ENCODE measurements at regions not wholly inside any gene's neighbourhood (a gene's known extent, or its start where the extent isn't known, plus 50 kb on each side); places are given as distances from the start of the nearest gene placed in this dataset.

- ATAC-seq (replicated peaks) (no peak), DNase-seq (no peak)
- Mint-ChIP-seq H3K4me1 (ENCODE audit: low read depth in 2 of 2) (no peaks in the 10 kb centered on the region), H3K27ac (no peak overlapping the region), H3K4me3 (no peak overlapping the region), H3K9me3 (no peaks in the 10 kb centered on the region), H3K36me3 (ENCODE audit: insufficient read depth) (no peaks in the 10 kb centered on the region), H3K27me3 (no peaks in the 10 kb centered on the region)
Measured at GRCh38 chr5:167777746-167778145, 513.7 kb upstream of the WWC1 start.

GRCh38 chr5:167778228-167778627, 513.2 kb upstream of the WWC1 start:
- Mint-ChIP-seq H3K4me3 (no peak overlapping the region), H3K36me3 (ENCODE audit: insufficient read depth) (no peaks in the 10 kb centered on the region), H3K9me3 (peaks cover 0 to 2% of the 10 kb centered on the region in 2 donors), H3K27me3 (no peaks in the 10 kb centered on the region), H3K4me1 (ENCODE audit: low read depth in 2 of 2) (no peaks in the 10 kb centered on the region), H3K27ac (no peak overlapping the region)
- ATAC-seq (replicated peaks) (no peak), DNase-seq (no peak)

GRCh38 chr5:167779644-167780043, 511.8 kb upstream of the WWC1 start:
- no peak for ATAC-seq (replicated peaks)
- no peaks in the 10 kb centered on the region for H3K27me3 Mint-ChIP-seq
- H3K4me1 Mint-ChIP-seq (ENCODE audit: low read depth in 2 of 2): no peaks in the 10 kb centered on the region
- no peak for DNase-seq
- H3K4me3 Mint-ChIP-seq: no peak overlapping the region
- peaks cover 2 to 10% of the 10 kb centered on the region in 2 donors for H3K9me3 Mint-ChIP-seq
- no peak overlapping the region for H3K27ac Mint-ChIP-seq
- no peaks in the 10 kb centered on the region for H3K36me3 Mint-ChIP-seq (ENCODE audit: insufficient read depth)

- Mint-ChIP-seq H3K27ac (no peak overlapping the region), H3K27me3 (no peaks in the 10 kb centered on the region), H3K9me3 (peaks cover 2 to 10% of the 10 kb centered on the region in 2 donors), H3K36me3 (ENCODE audit: insufficient read depth) (no peaks in the 10 kb centered on the region), H3K4me3 (no peak overlapping the region), H3K4me1 (ENCODE audit: low read depth in 2 of 2) (no peaks in the 10 kb centered on the region)
- DNase-seq: no peak
- ATAC-seq (replicated peaks): no peak
Measured at GRCh38 chr5:167780177-167780576, 511.3 kb upstream of the WWC1 start.

DNA sequence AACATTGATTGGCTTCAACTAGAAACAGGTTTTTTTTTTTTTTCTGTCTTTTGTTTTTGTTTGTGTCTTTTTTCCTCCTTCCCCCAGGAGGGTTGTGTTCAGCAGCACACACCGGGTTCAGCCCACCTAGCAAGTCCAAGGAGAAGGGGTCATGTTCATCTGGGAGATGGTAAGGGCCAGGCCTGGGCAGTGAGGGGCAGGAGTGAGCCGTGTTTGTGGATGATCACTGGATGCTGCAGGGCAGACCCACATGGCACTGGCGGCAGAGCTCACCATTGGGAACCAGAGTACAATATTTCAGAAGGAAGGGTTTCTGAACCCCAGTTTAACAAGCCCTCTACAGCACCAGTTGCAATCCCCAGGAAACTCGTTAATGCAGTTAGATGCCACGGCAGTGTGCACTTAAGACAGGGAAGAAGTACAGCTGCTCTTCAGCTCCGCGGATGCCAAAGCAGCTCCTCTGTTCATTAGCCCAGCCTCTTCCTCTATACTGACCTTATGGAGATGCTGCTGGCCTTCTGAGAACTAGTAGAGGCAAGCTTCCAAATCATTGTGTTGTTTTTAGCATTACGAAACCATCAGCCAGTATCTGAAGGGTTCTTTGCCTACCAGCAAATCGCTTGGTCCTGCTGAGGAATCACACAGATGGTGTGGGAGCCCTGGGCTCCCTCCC, 508.2 kb upstream of the WWC1 start:
- no peak for ATAC-seq (replicated peaks)

DNA sequence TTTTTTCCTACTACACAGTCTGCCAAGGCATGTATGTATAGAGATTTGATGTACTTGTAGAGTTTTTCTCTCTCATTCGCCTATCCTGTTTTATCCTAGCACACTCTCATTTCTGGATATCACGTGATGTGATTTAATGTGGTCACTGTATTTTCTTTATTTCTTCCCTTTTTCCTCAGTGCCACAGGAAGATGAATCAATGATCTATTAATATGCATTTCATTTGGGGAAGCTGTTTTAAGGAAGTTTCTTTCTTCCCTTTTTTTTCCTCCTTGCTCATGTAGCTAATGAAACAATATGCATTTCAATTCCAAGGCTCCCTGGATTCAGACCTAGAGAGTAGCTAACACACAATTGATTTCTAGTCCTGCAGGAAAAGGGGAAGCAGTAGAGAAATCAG, 506.3 kb upstream of the WWC1 start:
- no peak for DNase-seq
- Mint-ChIP-seq H3K27ac (no peak overlapping the region), H3K4me3 (no peak overlapping the region), H3K36me3 (ENCODE audit: insufficient read depth) (no peaks in the 10 kb centered on the region), H3K27me3 (no peaks in the 10 kb centered on the region), H3K9me3 (peaks cover 2 to 10% of the 10 kb centered on the region in 2 donors), H3K4me1 (ENCODE audit: low read depth in 2 of 2) (no peaks in the 10 kb centered on the region)
- no peak for ATAC-seq (replicated peaks)

More for the DNA sequence above, 508.2 kb upstream of the WWC1 start:
- no peak overlapping the region for H3K27ac Mint-ChIP-seq
- no peaks in the 10 kb centered on the region for H3K27me3 Mint-ChIP-seq
- H3K4me3 Mint-ChIP-seq: no peak overlapping the region
- no peak for DNase-seq
- no peaks in the 10 kb centered on the region for H3K36me3 Mint-ChIP-seq (ENCODE audit: insufficient read depth)
- H3K9me3 Mint-ChIP-seq: peaks cover 2 to 10% of the 10 kb centered on the region in 2 donors
- no peaks in the 10 kb centered on the region for H3K4me1 Mint-ChIP-seq (ENCODE audit: low read depth in 2 of 2)

- H3K9me3 Mint-ChIP-seq: peaks cover 2 to 10% of the 10 kb centered on the region in 2 donors
- DNase-seq: no peak
- H3K4me3 Mint-ChIP-seq: no peak overlapping the region
- no peak overlapping the region for H3K27ac Mint-ChIP-seq
- H3K4me1 Mint-ChIP-seq (ENCODE audit: low read depth in 2 of 2): no peaks in the 10 kb centered on the region
- H3K27me3 Mint-ChIP-seq: no peaks in the 10 kb centered on the region
- no peak for ATAC-seq (replicated peaks)
- H3K36me3 Mint-ChIP-seq (ENCODE audit: insufficient read depth): no peaks in the 10 kb centered on the region
Measured at GRCh38 chr5:167785901-167786300, 505.5 kb upstream of the WWC1 start.

- H3K4me1 Mint-ChIP-seq (ENCODE audit: low read depth in 2 of 2): no peaks in the 10 kb centered on the region
- H3K9me3 Mint-ChIP-seq: peaks cover 2 to 10% of the 10 kb centered on the region in 2 donors
- H3K27ac Mint-ChIP-seq: no peak overlapping the region
- no peak overlapping the region for H3K4me3 Mint-ChIP-seq
- no peaks in the 10 kb centered on the region for H3K27me3 Mint-ChIP-seq
- ATAC-seq (replicated peaks): no peak
- no peak for DNase-seq
- no peaks in the 10 kb centered on the region for H3K36me3 Mint-ChIP-seq (ENCODE audit: insufficient read depth)
Measured at GRCh38 chr5:167786871-167787578, 504.4 kb upstream of the WWC1 start.

GRCh38 chr5:167790045-167790444, 501.4 kb upstream of the WWC1 start:
- no peaks in the 10 kb centered on the region for H3K9me3 Mint-ChIP-seq
- no peaks in the 10 kb centered on the region for H3K36me3 Mint-ChIP-seq (ENCODE audit: insufficient read depth)
- H3K4me1 Mint-ChIP-seq (ENCODE audit: low read depth in 2 of 2): no peaks in the 10 kb centered on the region
- H3K27ac Mint-ChIP-seq: no peak overlapping the region
- ATAC-seq (replicated peaks): no peak
- no peak for DNase-seq
- H3K27me3 Mint-ChIP-seq: no peaks in the 10 kb centered on the region
- no peak overlapping the region for H3K4me3 Mint-ChIP-seq

GRCh38 chr5:167790462-167791260, 500.8 kb upstream of the WWC1 start:
- H3K27ac Mint-ChIP-seq: no peak overlapping the region
- no peaks in the 10 kb centered on the region for H3K9me3 Mint-ChIP-seq
- H3K36me3 Mint-ChIP-seq (ENCODE audit: insufficient read depth): no peaks in the 10 kb centered on the region
- DNase-seq: no peak
- no peaks in the 10 kb centered on the region for H3K4me1 Mint-ChIP-seq (ENCODE audit: low read depth in 2 of 2)
- no peak for ATAC-seq (replicated peaks)
- H3K27me3 Mint-ChIP-seq: no peaks in the 10 kb centered on the region
- H3K4me3 Mint-ChIP-seq: no peak overlapping the region

DNA sequence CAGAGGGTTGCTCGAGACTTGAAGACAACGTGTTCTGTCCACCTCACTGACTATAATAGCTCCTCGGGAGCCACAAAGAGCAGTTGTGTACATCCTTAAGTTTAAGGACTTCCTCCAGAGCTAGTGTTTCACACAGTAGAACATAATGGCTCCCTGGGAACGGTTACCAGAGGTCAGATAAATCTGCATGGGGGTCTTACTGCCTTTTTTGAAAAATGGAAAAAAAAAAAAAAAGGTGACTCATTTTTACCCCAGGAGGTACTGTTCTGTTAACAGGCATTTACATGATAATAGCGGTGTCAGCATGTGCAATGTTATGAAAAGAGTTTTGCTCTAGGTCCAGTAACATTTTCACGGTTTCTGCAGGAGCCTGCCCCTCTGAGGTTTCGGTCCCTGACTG, 498.9 kb upstream of the WWC1 start:
- H3K36me3 Mint-ChIP-seq (ENCODE audit: insufficient read depth): no peaks in the 10 kb centered on the region

DNA sequence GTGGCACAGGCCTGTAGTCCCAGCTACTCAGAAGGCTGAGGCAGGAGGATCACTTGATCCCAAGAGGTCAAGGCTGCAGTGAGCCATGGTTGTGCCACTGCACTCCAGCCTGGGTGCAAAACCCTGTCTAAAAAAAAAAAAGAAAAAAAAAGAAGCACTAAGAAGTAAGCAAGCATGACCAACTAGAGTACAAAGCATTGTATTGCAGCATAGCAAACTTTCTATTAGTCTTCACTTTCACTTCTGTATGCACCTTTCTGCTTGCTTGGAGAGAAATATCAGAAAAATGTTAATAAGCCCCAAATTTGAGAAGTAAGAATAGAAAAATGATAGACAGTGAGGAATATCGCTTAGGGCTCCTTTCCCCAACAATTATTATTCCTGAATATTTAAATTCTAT, 497.7 kb upstream of the WWC1 start:
- Mint-ChIP-seq H3K9me3 (peaks cover 0 to 2% of the 10 kb centered on the region in 2 donors), H3K4me1 (ENCODE audit: low read depth in 2 of 2) (no peaks in the 10 kb centered on the region), H3K4me3 (no peak overlapping the region), H3K27me3 (no peaks in the 10 kb centered on the region), H3K36me3 (ENCODE audit: insufficient read depth) (no peaks in the 10 kb centered on the region), H3K27ac (no peak overlapping the region)
- ATAC-seq (replicated peaks): no peak
- no peak for DNase-seq

More for the DNA sequence above, 498.9 kb upstream of the WWC1 start:
- Mint-ChIP-seq H3K4me1 (ENCODE audit: low read depth in 2 of 2) (no peaks in the 10 kb centered on the region), H3K27ac (no peak overlapping the region), H3K27me3 (no peaks in the 10 kb centered on the region), H3K4me3 (no peak overlapping the region), H3K9me3 (no peaks in the 10 kb centered on the region)
- ATAC-seq (replicated peaks) (no peak), DNase-seq (no peak)

GRCh38 chr5:167794121-167794520, 497.3 kb upstream of the WWC1 start:
- DNase-seq: no peak
- Mint-ChIP-seq H3K4me1 (ENCODE audit: low read depth in 2 of 2) (no peaks in the 10 kb centered on the region), H3K4me3 (no peak overlapping the region), H3K9me3 (peaks cover 0 to 2% of the 10 kb centered on the region in 2 donors), H3K27ac (no peak overlapping the region), H3K36me3 (ENCODE audit: insufficient read depth) (no peaks in the 10 kb centered on the region), H3K27me3 (no peaks in the 10 kb centered on the region)
- ATAC-seq (replicated peaks): no peak

DNA sequence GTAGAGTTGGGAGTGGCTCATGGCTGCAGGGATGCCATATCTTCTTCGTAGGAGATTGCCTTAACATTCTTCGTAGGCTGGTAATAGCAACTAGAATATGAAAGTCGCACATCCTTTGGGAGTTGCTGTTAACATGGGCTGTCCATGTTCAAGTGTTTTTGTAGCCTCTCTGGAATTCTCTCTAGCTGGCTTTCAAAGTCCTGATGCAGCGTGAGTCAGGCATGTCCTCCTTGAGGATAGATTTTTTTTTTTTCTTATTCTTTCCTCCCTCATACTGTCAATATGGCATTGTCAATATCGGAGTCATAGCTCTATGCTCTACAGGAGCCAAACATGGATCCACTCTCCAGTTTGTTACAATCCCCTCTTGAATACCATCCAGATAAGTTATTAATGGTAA, 494.8 kb upstream of the WWC1 start:
- DNase-seq: no peak
- Mint-ChIP-seq H3K4me3 (no peak overlapping the region), H3K4me1 (ENCODE audit: low read depth in 2 of 2) (no peaks in the 10 kb centered on the region), H3K27ac (no peak overlapping the region), H3K9me3 (peaks cover 6 to 7% of the 10 kb centered on the region in 2 donors), H3K27me3 (no peaks in the 10 kb centered on the region), H3K36me3 (ENCODE audit: insufficient read depth) (no peaks in the 10 kb centered on the region)
- no peak for ATAC-seq (replicated peaks)

Data from effector memory CD8-positive, alpha-beta T cell (primary cell).